Neural crest cell (in vitro differentiated cells): ENCODE measurements at regions not wholly inside any gene's neighbourhood (a gene's known extent, or its start where the extent isn't known, plus 50 kb on each side); places are given as distances from the start of the nearest gene placed in this dataset.

Experiments
- DNase-seq: peaks from one replicate; pipeline ENCODE4 v3.0.0; 2021; ENCODE audit warnings: low read depth, mixed read lengths, low spot score
- H3K27ac Mint-ChIP-seq: one replicate; pipeline ENCODE4 v1.8.0; 2021; ENCODE audit warnings: mild to moderate bottlenecking, mixed read lengths; ENCODE audit not compliant: unreplicated experiment
- H3K27me3 Mint-ChIP-seq: 2 replicates; pipeline ENCODE4 v1.8.0; 2021; ENCODE audit warnings: low read depth, mild to moderate bottlenecking, mixed read lengths
- H3K36me3 Mint-ChIP-seq: 2 replicates; pipeline ENCODE4 v1.8.0; 2021; ENCODE audit warnings: low read depth, mild to moderate bottlenecking, mixed read lengths
- H3K4me1 Mint-ChIP-seq: 2 replicates; pipeline ENCODE4 v1.8.0; 2021; ENCODE audit warnings: mixed read lengths
- H3K4me3 Mint-ChIP-seq: one replicate; pipeline ENCODE4 v1.8.0; 2021; ENCODE audit warnings: mild to moderate bottlenecking, mixed read lengths
- H3K9me3 Mint-ChIP-seq: 2 replicates; pipeline ENCODE4 v1.8.0; 2021; ENCODE audit warnings: mixed read lengths
- TF ChIP-seq, protein P1 (sequence below): fragments of 200-600 bp; sonication (generic); conservative IDR thresholded peaks from 2 replicates; pipeline ENCODE4 v1.5.0; 2021; ENCODE audit warnings: antibody characterized with exemption, mild to moderate bottlenecking

DNA sequence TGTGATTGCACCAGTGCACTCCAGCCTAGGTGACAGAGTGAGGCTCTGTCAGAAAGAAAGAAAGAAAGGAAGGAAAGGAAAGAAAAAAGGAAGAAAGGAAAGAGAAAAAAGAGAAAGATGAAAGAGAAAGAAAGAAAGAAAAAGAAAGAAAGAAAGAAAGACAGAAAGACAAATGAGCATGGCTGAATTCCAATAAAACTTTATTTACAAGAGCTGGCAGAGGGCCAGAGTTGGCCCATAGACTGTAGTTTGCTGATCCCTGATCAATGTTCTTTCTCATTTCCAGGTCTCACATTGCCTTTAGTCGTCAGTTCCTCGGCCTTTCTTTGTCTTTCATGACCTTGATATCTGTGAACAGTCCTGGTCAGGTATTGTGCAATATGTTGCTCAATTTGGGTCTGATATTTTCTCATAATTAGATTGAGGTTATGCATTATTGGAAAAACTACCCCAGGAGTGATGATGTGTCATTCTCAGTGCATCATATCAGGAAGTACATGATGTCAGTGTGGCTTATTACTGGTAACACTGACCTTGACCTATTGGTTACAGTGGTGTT, 68.5 kb upstream of the MED9 start:
- Mint-ChIP-seq H3K4me3 (no peak overlapping the region), H3K27ac (no peak overlapping the region), H3K36me3 (no peaks in the 10 kb centered on the region), H3K27me3 (peaks cover 11% of the 10 kb centered on the region), H3K4me1 (no peaks in the 10 kb centered on the region), H3K9me3 (no peaks in the 10 kb centered on the region)
- no peak for DNase-seq
- TF ChIP-seq, protein P1, sequence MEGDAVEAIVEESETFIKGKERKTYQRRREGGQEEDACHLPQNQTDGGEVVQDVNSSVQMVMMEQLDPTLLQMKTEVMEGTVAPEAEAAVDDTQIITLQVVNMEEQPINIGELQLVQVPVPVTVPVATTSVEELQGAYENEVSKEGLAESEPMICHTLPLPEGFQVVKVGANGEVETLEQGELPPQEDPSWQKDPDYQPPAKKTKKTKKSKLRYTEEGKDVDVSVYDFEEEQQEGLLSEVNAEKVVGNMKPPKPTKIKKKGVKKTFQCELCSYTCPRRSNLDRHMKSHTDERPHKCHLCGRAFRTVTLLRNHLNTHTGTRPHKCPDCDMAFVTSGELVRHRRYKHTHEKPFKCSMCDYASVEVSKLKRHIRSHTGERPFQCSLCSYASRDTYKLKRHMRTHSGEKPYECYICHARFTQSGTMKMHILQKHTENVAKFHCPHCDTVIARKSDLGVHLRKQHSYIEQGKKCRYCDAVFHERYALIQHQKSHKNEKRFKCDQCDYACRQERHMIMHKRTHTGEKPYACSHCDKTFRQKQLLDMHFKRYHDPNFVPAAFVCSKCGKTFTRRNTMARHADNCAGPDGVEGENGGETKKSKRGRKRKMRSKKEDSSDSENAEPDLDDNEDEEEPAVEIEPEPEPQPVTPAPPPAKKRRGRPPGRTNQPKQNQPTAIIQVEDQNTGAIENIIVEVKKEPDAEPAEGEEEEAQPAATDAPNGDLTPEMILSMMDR: no peak

DNA sequence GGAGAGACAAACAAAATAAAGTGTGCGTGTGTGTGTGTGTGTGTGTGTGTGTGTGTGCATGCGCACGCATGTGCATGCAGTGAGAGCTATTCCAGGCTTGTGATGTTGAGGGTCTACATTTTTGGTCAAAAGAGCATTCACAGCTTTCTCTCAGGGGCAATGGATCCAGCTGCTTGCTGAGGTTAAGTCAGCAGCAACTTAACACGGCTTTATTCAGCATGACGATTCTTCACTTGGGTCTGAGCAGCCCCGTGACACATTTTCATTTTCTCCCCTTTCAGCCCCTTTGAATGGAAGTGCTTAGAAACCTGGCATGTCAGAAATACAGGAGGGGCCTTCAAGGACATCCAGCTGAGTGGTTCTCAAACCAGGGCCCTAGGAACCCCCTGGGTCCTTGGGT, 66.4 kb upstream of the MED9 start:
- TF ChIP-seq, protein P1: no peak
- no peaks in the 10 kb centered on the region for H3K9me3 Mint-ChIP-seq
- H3K4me3 Mint-ChIP-seq: no peak overlapping the region
- no peak for DNase-seq
- H3K4me1 Mint-ChIP-seq: no peaks in the 10 kb centered on the region
- no peak overlapping the region for H3K27ac Mint-ChIP-seq
- no peaks in the 10 kb centered on the region for H3K36me3 Mint-ChIP-seq
- peaks cover 15% of the 10 kb centered on the region for H3K27me3 Mint-ChIP-seq

DNA sequence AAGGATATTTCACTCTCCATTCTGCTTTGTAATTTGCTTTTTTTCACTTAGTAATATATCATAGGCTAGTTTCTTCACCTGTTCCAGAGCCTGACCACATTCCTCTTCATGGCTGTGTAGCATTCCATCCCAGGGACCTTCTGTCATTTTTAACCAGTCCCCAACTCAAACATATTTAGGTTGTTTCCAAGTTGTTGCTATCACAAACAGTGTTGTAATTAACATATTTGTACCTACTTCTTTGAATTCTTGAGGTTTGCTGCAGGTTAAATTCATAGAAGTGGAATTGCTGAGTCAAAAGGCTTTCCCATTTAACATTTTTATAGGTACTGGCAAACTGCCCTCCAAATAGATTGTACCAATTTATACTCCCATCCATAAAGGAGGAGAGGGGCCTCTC, 65.1 kb upstream of the MED9 start:
- Mint-ChIP-seq H3K9me3 (peaks cover 4% of the 10 kb centered on the region), H3K4me1 (peaks cover 7% of the 10 kb centered on the region), H3K36me3 (no peaks in the 10 kb centered on the region), H3K27me3 (peaks cover 15% of the 10 kb centered on the region), H3K4me3 (no peak overlapping the region), H3K27ac (no peak overlapping the region)
- DNase-seq: no peak
- TF ChIP-seq, protein P1: no peak

DNA sequence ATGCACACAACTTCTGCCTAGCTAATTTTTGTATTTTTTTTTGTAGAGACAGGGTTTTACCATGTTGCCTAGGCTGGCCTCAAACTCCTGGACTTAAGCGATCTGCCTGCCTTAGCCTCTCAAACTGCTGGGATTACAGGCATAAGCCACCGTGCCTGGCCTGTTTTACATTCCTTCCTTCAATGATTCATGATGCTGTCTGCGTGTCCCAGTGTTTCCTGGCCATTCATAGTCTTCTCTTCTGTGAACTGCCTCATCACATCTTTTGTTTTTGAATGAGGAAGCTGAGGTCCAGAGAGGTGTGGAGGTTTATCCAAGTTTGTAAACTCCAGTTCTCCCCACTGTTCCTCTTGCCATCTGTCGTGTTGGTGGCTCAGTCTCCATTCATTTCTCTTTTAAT, 64.5 kb upstream of the MED9 start:
- peaks cover 15% of the 10 kb centered on the region for H3K27me3 Mint-ChIP-seq
- H3K27ac Mint-ChIP-seq: no peak overlapping the region
- H3K36me3 Mint-ChIP-seq: no peaks in the 10 kb centered on the region
- TF ChIP-seq, protein P1: no peak
- H3K4me1 Mint-ChIP-seq: peaks cover 7% of the 10 kb centered on the region
- no peak overlapping the region for H3K4me3 Mint-ChIP-seq
- DNase-seq: no peak
- H3K9me3 Mint-ChIP-seq: peaks cover 4% of the 10 kb centered on the region

DNA sequence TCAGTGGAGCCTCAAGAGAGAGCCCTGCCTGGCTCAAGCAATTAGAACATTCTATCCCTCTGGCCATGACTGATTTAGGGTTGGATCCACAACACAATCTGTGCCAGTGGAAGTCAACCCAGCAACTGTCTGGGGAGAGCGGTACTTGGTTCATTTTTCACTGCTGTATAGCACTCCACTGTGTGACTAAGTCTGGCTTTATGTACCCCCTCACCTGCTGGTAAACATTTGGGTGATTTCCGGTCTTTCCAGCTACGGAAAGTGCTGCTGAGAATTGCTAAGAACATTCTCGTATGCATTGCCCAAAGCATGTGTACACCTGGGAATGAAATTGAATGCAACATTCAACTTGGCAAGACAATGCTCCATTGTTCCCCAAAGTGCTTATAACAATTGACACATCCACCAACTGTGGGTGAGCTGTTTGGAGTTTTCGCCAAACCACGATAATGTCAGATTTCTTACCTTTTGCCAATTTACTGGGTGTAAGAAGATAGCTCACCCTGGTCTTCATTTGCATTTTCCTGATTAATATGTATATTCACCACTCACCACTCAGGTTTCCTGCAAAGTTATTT, 63.5 kb upstream of the MED9 start:
- TF ChIP-seq, protein P1: no peak
- DNase-seq: no peak
- H3K36me3 Mint-ChIP-seq: no peaks in the 10 kb centered on the region
- H3K27me3 Mint-ChIP-seq: peaks cover 15% of the 10 kb centered on the region
- no peak overlapping the region for H3K4me3 Mint-ChIP-seq
- peaks cover 7% of the 10 kb centered on the region for H3K4me1 Mint-ChIP-seq
- no peak overlapping the region for H3K27ac Mint-ChIP-seq
- H3K9me3 Mint-ChIP-seq: peaks cover 4% of the 10 kb centered on the region
